Right atrium auricular region (tissue), 2 donors: ENCODE measurements at regions not wholly inside any gene's neighbourhood (a gene's known extent, or its start where the extent isn't known, plus 50 kb on each side); places are given as distances from the start of the nearest gene placed in this dataset.
A peak's percentile ranks its signal among the peaks of the same experiment; 100 is the strongest.

Experiments used
- DNase-seq: peaks from one replicate; pipeline ENCODE4 v3.0.0-alpha.2; 2019; ENCODE audit warnings: low spot score
- H3K27ac ChIP-seq, 2 donors: fragments of 200-600 bp; sonication (generic); 1 replicate in 1 of 2; 2 replicates in 1 of 2; pipeline ENCODE4 v1.5.1; 2016 to 2019
- H3K27me3 ChIP-seq, 2 donors: fragments of 200-600 bp; sonication (generic); one replicate each; pipeline versions ENCODE4 v1.5.1 to v1.6.0; 2017 to 2019
- H3K36me3 ChIP-seq: fragments of 200-600 bp; sonication (generic); one replicate; pipeline ENCODE4 v1.5.1; 2016
- H3K4me1 ChIP-seq, 2 donors: fragments of 200-600 bp; sonication (generic); one replicate each; pipeline versions ENCODE4 v1.5.1 to v1.6.0; 2017 to 2019
- H3K4me3 ChIP-seq, 2 donors: fragments of 200-600 bp; sonication (generic); 1 replicate in 1 of 2; 2 replicates in 1 of 2; pipeline ENCODE4 v1.5.1; 2017 to 2019; ENCODE audit warnings: mild to moderate bottlenecking in 1 of 2, moderate library complexity in 1 of 2
- H3K9me3 ChIP-seq, 2 donors: fragments of 200-600 bp; sonication (generic); one replicate each; pipeline ENCODE4 v1.5.1; 2019
- CTCF ChIP-seq, 2 donors: fragments of 200-600 bp; sonication (generic); IDR thresholded peaks; one replicate each; pipeline ENCODE4 v1.5.1; 2019; ENCODE audit warnings: antibody characterized with exemption in 2 of 2

- no peaks in the 10 kb centered on the region for H3K36me3 ChIP-seq
- no peak for TF ChIP-seq CTCF (IDR thresholded peaks at IDR 0.05)
- H3K4me1 ChIP-seq: no peaks in the 10 kb centered on the region
- no peaks in the 10 kb centered on the region for H3K9me3 ChIP-seq
- H3K27ac ChIP-seq: no peak overlapping the region
- H3K27me3 ChIP-seq: no peaks in the 10 kb centered on the region
- no peak overlapping the region for H3K4me3 ChIP-seq
- no peak for DNase-seq
Measured at GRCh38 chr5:87782916-87783315, 370.2 kb upstream of the CCNH start.

GRCh38 chr5:87781976-87782375, 369.2 kb upstream of the CCNH start:
- Histone ChIP-seq H3K27ac (no peak overlapping the region), H3K27me3 (no peaks in the 10 kb centered on the region), H3K9me3 (no peaks in the 10 kb centered on the region), H3K4me3 (no peak overlapping the region), H3K36me3 (no peaks in the 10 kb centered on the region), H3K4me1 (no peaks in the 10 kb centered on the region)
- no peak for TF ChIP-seq CTCF (IDR thresholded peaks at IDR 0.05)
- no peak for DNase-seq

GRCh38 chr5:87780831-87781760, 368.4 kb upstream of the CCNH start:
- Histone ChIP-seq H3K4me3 (no peak overlapping the region), H3K9me3 (no peaks in the 10 kb centered on the region), H3K27ac (no peak overlapping the region), H3K4me1 (no peaks in the 10 kb centered on the region), H3K27me3 (no peaks in the 10 kb centered on the region), H3K36me3 (no peaks in the 10 kb centered on the region)
- peak; percentile 87 to 91 for TF ChIP-seq CTCF (IDR thresholded peaks at IDR 0.05)
- peak; percentile 69 for DNase-seq

- Histone ChIP-seq H3K27me3 (no peaks in the 10 kb centered on the region), H3K9me3 (no peaks in the 10 kb centered on the region)
- no peak for DNase-seq
Measured at GRCh38 chr5:87778876-87779275, 366.1 kb upstream of the CCNH start.

GRCh38 chr5:87777877-87778276, 365.1 kb upstream of the CCNH start:
- no peak overlapping the region for H3K4me3 ChIP-seq
- TF ChIP-seq CTCF (IDR thresholded peaks at IDR 0.05): no peak
- H3K27me3 ChIP-seq: no peaks in the 10 kb centered on the region
- no peaks in the 10 kb centered on the region for H3K9me3 ChIP-seq
- H3K36me3 ChIP-seq: no peaks in the 10 kb centered on the region
- H3K27ac ChIP-seq: no peak overlapping the region
- no peak for DNase-seq
- no peaks in the 10 kb centered on the region for H3K4me1 ChIP-seq

More at GRCh38 chr5:87778876-87779275, 366.1 kb upstream of the CCNH start:
- H3K36me3 ChIP-seq: no peaks in the 10 kb centered on the region
- no peak for TF ChIP-seq CTCF (IDR thresholded peaks at IDR 0.05)
- no peak overlapping the region for H3K27ac ChIP-seq
- H3K4me1 ChIP-seq: no peaks in the 10 kb centered on the region
- no peak overlapping the region for H3K4me3 ChIP-seq
